ENCODE measurements at regions not wholly inside any gene's neighbourhood (a gene's known extent, or its start where the extent isn't known, plus 50 kb on each side); places are given as distances from the start of the nearest gene placed in this dataset.

GRCh38 chr21:26747216-26747615 lies 98.0 kb downstream of the ADAMTS1 start:
- no peak for DNase-seq (ENCODE audit: low read depth, low spot score)
- POLR2A ChIA-PET = no interaction called here
- H3K27ac ChIP-seq (ENCODE audit: insufficient read depth, low read depth, low read length) = no peak overlapping the region

More at GRCh38 chr21:26747216-26747615, 98.0 kb downstream of the ADAMTS1 start:
- H3K36me3 ChIP-seq (ENCODE audit: control insufficient read depth in 2 of 2, extremely low read depth in 1 of 2, insufficient read depth in 2 of 2, low read length in 2 of 2) = no peaks in the 10 kb centered on the region
- H3K79me2 ChIP-seq (ENCODE audit: control insufficient read depth, insufficient read depth, low read length) = no peaks in the 10 kb centered on the region
- no peak overlapping the region for H3K4me2 ChIP-seq (ENCODE audit: insufficient read depth, low read length)
- H3K4me1 ChIP-seq (ENCODE audit: control insufficient read depth, extremely low read depth, insufficient read depth, low read length) = no peaks in the 10 kb centered on the region
- dilution Hi-C loops (cut with MboI; ENCODE audit: extremely low pct_ligation_motif_present, low sequenced_read_pairs) (no loop called here), intact Hi-C loops (cut with micrococcal nuclease) (no loop called here)
- no peak overlapping the region for H3K9ac ChIP-seq (replicated peaks; ENCODE audit: extremely low read depth, insufficient read depth, low read length)
- no peaks in the 10 kb centered on the region for H3K9me3 ChIP-seq (replicated peaks; ENCODE audit: control insufficient read depth, insufficient read depth, low read length)
- TF ChIP-seq EZH2 (IDR thresholded peaks at IDR 0.05; ENCODE audit: borderline replicate concordance, low read depth, low read length, severe bottlenecking) (no peak), JUN (IDR thresholded peaks at IDR 0.05; ENCODE audit: borderline replicate concordance, insufficient read depth, insufficient read length, low read depth) (no peak), CTCF (IDR thresholded peaks at IDR 0.05; ENCODE audit: extremely low read depth in 1 of 2, insufficient read depth in 1 of 2, low read depth in 1 of 2, low read length in 2 of 2) (no peak), MAX (IDR thresholded peaks at IDR 0.05; ENCODE audit: insufficient read depth, insufficient read length) (no peak), FOS (IDR thresholded peaks at IDR 0.05; ENCODE audit: borderline replicate concordance, insufficient read depth, low read length) (no peak)
- H3K9me1 ChIP-seq (replicated peaks; ENCODE audit: control insufficient read depth, extremely low read depth, insufficient read depth, low read length) = no peaks in the 10 kb centered on the region
- no peak overlapping the region for H3K4me3 ChIP-seq (replicated peaks in 1 of 3; ENCODE audit: insufficient read depth in 1 of 3, low read depth in 1 of 3, low read length in 3 of 3)
- H2AFZ ChIP-seq (ENCODE audit: low read depth, low read length) = no peak overlapping the region
- BruUV-seq (replicated peaks) = no TSS peak
- CTCF ChIA-PET = no interaction called here
- no peaks in the 10 kb centered on the region for H4K20me1 ChIP-seq (replicated peaks; ENCODE audit: control insufficient read depth, extremely low read depth, insufficient read depth, low read length)
- no peak for FAIRE-seq
- H3K27me3 ChIP-seq (ENCODE audit: control insufficient read depth in 2 of 2, insufficient read depth in 2 of 2, low read length in 2 of 2) = no peaks in the 10 kb centered on the region
